ENCODE measurements at regions not wholly inside any gene's neighbourhood (a gene's known extent, or its start where the extent isn't known, plus 50 kb on each side); places are given as distances from the start of the nearest gene placed in this dataset.

GRCh38 chr2:166727095-166727494 is 161.2 kb upstream of the XIRP2 start:
- Histone ChIP-seq H3K27me3 (ENCODE audit: control insufficient read depth, extremely low read depth, insufficient read depth, low read length) (no peaks in the 10 kb centered on the region), H3K9ac (ENCODE audit: control insufficient read depth, extremely low read depth, insufficient read depth, low read length) (no peak overlapping the region), H3K4me1 (ENCODE audit: control insufficient read depth, extremely low read depth, insufficient read depth, low read length) (no peaks in the 10 kb centered on the region), H3K4me2 (ENCODE audit: control insufficient read depth, extremely low read depth, insufficient read depth, low read depth, low read length) (no peak overlapping the region), H3K4me3 (ENCODE audit: control insufficient read depth in 2 of 3, extremely low read depth in 1 of 3, insufficient read depth in 2 of 3, low read depth in 1 of 3, low read length in 3 of 3) (no peak overlapping the region), H3K36me3 (ENCODE audit: control insufficient read depth in 2 of 2, extremely low read depth in 1 of 2, insufficient read depth in 2 of 2, low read length in 2 of 2) (no peaks in the 10 kb centered on the region), H2AFZ (ENCODE audit: control insufficient read depth, low read length) (no peak overlapping the region), H3K79me2 (ENCODE audit: control insufficient read depth, insufficient read depth, low read length) (no peaks in the 10 kb centered on the region), H3K27ac (ENCODE audit: control insufficient read depth, insufficient read depth, low read length) (no peak overlapping the region), H4K20me1 (ENCODE audit: control insufficient read depth, extremely low read depth, insufficient read depth, low read length) (no peaks in the 10 kb centered on the region), H3K9me3 (ENCODE audit: control insufficient read depth, low read depth, low read length) (no peaks in the 10 kb centered on the region), H3K9me1 (ENCODE audit: control insufficient read depth, extremely low read depth, insufficient read depth, low read length) (no peaks in the 10 kb centered on the region)
- FAIRE-seq (no peak), DNase-seq (ENCODE audit: low read depth, low spot score) (no peak)
- TF ChIP-seq CTCF (optimal IDR thresholded peaks at IDR 0.05 in 1 of 3, IDR thresholded peaks at IDR 0.05 in 1 of 3, conservative IDR thresholded peaks at IDR 0.05 in 1 of 3; ENCODE audit: extremely low read depth in 1 of 3, insufficient read depth in 2 of 3, low read length in 3 of 3) (no peak), EZH2 (IDR thresholded peaks at IDR 0.05; ENCODE audit: low read length) (no peak)
- dilution Hi-C loops (cut with MboI; ENCODE audit: extremely low pct_ligation_motif_present, low sequenced_read_pairs): no loop called here

GRCh38 chr2:166725927-166726924 is 162.1 kb upstream of the XIRP2 start:
- TF ChIP-seq CTCF (optimal IDR thresholded peaks at IDR 0.05 in 1 of 3, IDR thresholded peaks at IDR 0.05 in 1 of 3, conservative IDR thresholded peaks at IDR 0.05 in 1 of 3; ENCODE audit: extremely low read depth in 1 of 3, insufficient read depth in 2 of 3, low read length in 3 of 3) (no peak), EZH2 (IDR thresholded peaks at IDR 0.05; ENCODE audit: low read length) (no peak)
- H3K9me1 ChIP-seq (ENCODE audit: control insufficient read depth, extremely low read depth, insufficient read depth, low read length): no peaks in the 10 kb centered on the region
- H2AFZ ChIP-seq (ENCODE audit: control insufficient read depth, low read length): no peak overlapping the region
- no peaks in the 10 kb centered on the region for H3K27me3 ChIP-seq (ENCODE audit: control insufficient read depth, extremely low read depth, insufficient read depth, low read length)
- H3K4me1 ChIP-seq (ENCODE audit: control insufficient read depth, extremely low read depth, insufficient read depth, low read length): no peaks in the 10 kb centered on the region
- dilution Hi-C loops (cut with MboI; ENCODE audit: extremely low pct_ligation_motif_present, low sequenced_read_pairs): no loop called here
- no peak overlapping the region for H3K4me3 ChIP-seq (ENCODE audit: control insufficient read depth in 2 of 3, extremely low read depth in 1 of 3, insufficient read depth in 2 of 3, low read depth in 1 of 3, low read length in 3 of 3)
- H3K9ac ChIP-seq (ENCODE audit: control insufficient read depth, extremely low read depth, insufficient read depth, low read length): no peak overlapping the region
- H3K4me2 ChIP-seq (ENCODE audit: control insufficient read depth, extremely low read depth, insufficient read depth, low read depth, low read length): no peak overlapping the region
- DNase-seq (ENCODE audit: low read depth, low spot score) (no peak), FAIRE-seq (no peak)
- H3K27ac ChIP-seq (ENCODE audit: control insufficient read depth, insufficient read depth, low read length): no peak overlapping the region
- no peaks in the 10 kb centered on the region for H3K9me3 ChIP-seq (ENCODE audit: control insufficient read depth, low read depth, low read length)
- no peaks in the 10 kb centered on the region for H3K79me2 ChIP-seq (ENCODE audit: control insufficient read depth, insufficient read depth, low read length)
- H3K36me3 ChIP-seq (ENCODE audit: control insufficient read depth in 2 of 2, extremely low read depth in 1 of 2, insufficient read depth in 2 of 2, low read length in 2 of 2): no peaks in the 10 kb centered on the region
- H4K20me1 ChIP-seq (ENCODE audit: control insufficient read depth, extremely low read depth, insufficient read depth, low read length): no peaks in the 10 kb centered on the region
